Right hindlimb (tissue), 1 donor: ENCODE measurements at regions not wholly inside any gene's neighbourhood (a gene's known extent, or its start where the extent isn't known, plus 50 kb on each side); places are given as distances from the start of the nearest gene placed in this dataset.

ENCODE experiments used
- DNase-seq: peaks from one replicate; pipeline ENCODE4 v3.0.0-alpha.2; 2018

DNA sequence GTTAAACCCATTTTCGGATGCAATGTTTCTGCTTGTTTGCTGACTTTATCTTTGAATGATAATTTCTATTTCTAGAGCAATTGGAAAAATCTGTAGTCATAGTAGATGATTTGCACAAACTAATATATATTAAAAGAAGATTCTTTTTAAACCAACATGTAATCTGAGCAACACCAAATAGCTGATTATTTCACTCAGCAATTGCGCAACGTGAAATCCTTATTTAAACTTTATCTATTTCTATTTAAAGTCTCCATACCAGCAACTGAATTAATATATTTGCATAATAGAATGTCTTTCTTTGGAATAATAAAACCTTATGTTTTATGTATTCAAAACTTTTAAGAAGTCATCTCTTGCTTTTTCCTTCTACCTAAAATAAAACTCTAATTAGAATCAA, 1132.4 kb downstream of the FLRT2 start:
- DNase-seq = no peak

DNA sequence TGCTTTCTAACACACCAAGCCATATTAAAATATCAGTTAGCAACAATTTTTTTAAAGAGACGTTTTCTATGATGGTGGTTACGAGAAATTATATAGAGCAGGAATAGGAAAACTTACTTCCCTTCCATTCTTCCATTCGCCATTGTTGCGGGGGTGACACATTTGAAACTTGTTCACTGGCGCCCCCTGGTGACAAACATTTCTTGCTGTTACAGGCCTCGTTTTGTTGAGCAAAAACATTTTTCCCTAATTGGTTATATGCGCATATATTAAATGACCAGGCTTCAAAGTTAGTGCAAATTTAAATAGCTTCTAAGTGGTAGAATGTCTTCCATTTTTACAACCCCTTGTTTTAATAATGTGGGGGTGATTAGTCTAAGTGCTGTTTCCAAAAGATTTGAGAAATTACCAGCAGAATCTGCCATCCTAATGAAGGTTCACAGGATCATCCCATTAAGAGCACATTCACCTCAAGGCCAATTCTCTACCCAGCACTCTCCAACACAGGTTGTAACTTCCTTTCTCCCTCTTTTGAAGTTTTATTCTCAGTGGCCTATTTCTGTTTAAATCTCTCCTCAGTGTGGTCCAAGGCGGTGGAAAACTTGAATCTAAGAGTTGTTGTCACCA, 1124.7 kb downstream of the FLRT2 start:
- no peak for DNase-seq

GRCh38 chr14:86652526-86652925, 1122.6 kb downstream of the FLRT2 start:
- no peak for DNase-seq

- DNase-seq = no peak
Measured at GRCh38 chr14:86646696-86647690, 1117.0 kb downstream of the FLRT2 start.

DNA sequence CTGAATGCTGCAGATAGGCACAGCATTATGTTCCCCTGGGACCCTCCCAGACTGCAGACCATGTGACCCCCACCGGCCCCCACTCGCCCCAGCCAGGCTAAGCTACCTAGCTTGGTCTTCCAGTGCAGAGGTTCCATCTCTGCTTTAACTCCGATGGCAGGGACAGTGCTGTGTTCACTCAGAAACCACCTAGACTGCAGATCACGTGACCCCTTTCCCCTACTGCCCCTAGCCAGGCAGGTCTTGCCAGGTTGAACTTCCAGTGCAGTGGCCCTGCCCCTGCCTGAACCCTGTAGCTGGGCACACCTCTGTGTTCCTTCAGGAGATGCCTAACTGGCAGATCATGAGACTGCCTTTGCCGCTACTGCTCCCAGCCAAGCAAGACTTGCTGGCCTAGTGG, 1116.2 kb downstream of the FLRT2 start:
- no peak for DNase-seq

DNA sequence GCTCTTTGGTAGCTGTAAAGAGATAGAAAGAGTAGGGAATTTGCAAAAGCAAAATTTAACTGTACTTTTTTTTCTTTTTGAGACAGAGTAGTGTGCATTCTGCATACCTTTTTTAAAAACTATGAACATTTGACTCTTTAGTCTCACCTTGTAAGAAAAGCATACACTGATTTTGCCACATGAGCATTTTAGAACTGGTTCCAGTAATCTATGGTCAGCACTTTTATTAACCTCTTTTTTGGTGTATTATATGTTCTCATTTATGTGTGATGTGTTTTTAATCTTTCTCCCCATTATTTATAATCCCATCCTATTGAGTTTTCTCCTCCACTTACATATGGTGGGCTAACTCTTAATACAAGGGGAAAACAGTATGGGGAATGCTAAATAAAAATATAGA, 1111.4 kb downstream of the FLRT2 start:
- DNase-seq = no peak

GRCh38 chr14:86640288-86640687, 1110.3 kb downstream of the FLRT2 start:
- DNase-seq = no peak

DNA sequence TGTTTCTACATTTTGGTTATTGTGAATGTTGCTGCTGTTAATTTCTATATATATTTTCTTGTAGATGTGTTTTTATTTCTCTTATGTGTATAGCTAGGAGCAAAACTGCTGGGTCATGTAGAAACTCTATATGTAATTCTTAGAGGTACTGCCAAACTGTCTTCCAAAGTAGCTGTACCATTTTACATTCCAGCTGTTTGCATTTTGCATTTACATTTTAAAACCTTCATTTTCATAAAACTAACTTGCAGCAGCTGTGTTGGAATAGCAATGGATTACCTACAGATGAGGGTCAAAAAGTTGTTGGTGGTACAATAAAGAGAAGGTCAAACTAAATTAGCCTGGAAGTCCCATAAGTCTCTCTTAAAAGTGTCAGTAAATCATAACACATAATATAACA, 1109.7 kb downstream of the FLRT2 start:
- DNase-seq = no peak

DNA sequence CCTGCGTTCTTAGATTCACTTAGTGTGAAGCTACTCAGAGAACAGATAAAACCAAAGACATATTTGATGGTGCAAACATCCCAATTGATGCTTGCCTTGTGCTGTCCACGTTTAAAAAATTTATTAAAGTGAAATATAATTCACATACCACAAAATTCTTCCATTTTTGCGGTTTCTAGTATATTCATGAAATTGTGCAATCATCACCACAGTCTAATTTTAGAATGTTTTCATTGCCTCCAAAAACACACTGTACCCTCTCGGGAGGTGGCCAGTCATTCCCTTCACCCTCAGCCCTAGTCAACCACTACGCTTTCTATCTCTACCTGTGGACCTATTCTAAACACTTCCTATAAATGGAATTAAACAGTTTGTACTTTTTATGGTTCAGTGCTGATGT, 1109.2 kb downstream of the FLRT2 start:
- no peak for DNase-seq

DNA sequence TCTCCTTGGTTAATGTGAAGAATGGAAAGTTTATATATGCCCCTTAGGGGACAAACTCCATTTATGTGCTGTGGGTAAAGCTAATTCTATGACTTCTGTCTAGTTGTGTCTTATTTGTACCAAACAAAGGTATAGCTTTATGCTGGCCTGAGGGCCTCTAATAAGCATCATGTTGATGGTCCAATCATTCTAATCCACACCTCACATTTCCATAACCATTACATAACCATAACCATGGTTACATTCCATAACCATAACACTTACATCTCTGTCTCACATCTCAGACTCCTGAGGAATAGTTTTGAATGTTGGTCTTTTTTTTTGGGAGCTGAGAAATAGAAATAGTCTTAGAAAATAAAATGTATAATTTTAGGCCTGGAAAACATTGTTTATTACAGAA, 1097.1 kb downstream of the FLRT2 start:
- DNase-seq = no peak

GRCh38 chr14:86626530-86626929, 1096.6 kb downstream of the FLRT2 start:
- no peak for DNase-seq

DNA sequence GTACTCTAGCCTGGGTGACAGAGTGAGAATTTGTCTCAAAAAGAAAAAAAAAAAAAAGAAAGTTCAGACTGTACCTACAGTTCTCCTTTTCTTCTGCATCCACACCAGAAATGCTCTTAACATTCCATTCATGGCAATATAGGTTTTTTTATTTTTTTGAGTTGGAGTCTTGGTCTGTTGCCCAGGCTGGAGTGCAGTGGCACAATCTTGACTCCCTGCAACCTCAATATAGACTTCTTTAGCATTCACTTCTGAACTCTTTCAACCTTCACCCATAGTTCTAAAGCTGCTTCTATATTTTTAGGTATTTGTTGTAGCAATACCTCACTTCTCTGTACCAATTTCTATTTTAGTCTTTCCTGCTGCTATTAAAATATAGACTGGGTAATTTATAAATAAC, 1095.7 kb downstream of the FLRT2 start:
- no peak for DNase-seq

DNA sequence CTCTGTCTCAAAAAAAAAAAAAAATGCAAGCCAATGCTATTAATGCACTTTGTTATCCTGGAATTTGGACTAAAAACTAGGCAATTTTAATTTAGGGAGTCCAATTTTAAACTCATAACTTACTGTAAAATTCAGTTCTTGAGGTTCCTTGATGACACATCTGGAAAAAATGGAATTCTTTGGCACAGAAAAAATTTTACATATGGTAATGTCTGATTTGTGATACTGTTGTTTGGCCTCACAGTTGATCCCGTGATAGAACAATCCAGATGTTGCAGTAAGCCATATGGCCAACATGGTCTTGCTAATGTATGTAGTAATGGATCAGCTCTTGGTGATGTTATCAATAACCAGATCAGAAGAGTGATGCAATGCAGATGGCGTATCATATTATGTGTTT, 1089.8 kb downstream of the FLRT2 start:
- DNase-seq = no peak

GRCh38 chr14:86613786-86614185, 1083.8 kb downstream of the FLRT2 start:
- no peak for DNase-seq

DNA sequence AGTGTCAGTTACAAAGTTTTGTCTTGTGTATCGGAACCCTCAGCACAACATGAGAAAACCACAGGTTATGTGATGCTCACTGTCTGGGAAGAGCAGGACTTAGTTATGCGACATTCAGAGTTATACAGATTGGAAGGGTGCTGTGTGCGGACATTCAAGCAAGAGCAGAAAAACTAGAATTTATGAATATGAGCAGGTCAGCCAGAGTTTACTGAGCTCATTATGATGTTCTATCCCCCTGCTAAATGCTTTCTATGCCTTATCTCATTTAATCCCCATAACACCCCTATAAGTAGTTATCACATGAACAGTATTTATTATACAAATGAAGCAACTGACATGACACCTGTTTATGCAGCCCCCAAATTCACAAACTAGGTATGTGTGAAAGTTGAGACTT, 1083.2 kb downstream of the FLRT2 start:
- no peak for DNase-seq

GRCh38 chr14:86604561-86604960, 1074.6 kb downstream of the FLRT2 start:
- no peak for DNase-seq

DNA sequence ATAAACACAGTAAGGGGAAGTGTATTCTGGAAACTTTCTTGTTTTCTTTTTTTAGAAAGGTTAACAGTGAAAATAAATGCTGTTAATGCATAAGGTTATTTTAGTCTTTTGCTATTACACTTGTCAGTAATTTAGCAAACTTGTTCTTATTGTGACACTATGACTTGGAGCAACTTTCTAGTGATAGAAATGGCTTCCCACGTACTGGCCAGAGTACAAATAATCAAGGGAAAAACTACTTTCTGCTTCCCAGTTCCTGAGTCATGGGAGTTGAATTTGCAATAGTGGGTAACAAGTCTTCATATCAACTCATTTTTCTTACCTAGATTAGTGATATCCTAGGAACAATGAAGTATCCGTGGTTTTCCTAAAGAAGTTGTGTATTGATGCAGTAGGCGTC, 1072.3 kb downstream of the FLRT2 start:
- no peak for DNase-seq

- DNase-seq = no peak
Measured at GRCh38 chr14:86601813-86602212, 1071.9 kb downstream of the FLRT2 start.

- DNase-seq = no peak
Measured at GRCh38 chr14:86597279-86597678, 1067.3 kb downstream of the FLRT2 start.

GRCh38 chr14:86596024-86596423, 1066.1 kb downstream of the FLRT2 start:
- DNase-seq = no peak

DNA sequence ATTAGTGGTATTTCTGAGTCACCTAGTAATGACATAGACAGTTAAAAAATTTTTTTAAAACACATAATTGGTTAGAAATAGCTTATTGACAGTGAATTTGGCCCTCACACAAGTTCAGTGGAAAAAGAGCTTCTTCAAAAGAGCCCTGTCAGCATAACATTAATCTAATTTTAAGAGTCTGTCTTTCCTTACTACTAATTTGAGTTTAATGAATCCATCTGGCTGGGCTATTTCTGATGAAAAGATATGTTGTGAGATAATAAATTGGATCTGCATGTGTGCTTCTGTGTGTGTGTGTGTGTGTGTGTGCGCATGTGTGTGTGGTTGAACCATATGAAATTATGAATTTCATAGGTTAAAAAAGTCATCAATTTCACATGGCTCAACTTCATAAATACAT, 1045.2 kb downstream of the FLRT2 start:
- DNase-seq = no peak

DNA sequence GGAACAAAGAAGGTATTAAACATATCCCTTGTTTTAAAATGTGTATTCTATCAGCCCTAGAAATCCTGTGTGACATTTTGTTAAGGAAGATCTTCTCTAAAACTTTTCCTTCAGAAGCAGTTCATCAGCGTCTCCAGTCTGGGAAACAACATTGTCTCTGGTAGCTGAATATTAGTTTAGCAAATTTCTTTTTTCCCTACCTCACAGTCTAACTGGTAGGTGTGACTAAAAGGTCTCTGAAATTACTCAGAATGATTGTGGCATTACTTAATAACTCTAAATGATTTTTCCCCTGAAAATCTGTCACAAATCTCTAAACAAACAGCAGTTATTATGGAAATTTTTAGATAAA, 1044.8 kb downstream of the FLRT2 start:
- DNase-seq = no peak

DNA sequence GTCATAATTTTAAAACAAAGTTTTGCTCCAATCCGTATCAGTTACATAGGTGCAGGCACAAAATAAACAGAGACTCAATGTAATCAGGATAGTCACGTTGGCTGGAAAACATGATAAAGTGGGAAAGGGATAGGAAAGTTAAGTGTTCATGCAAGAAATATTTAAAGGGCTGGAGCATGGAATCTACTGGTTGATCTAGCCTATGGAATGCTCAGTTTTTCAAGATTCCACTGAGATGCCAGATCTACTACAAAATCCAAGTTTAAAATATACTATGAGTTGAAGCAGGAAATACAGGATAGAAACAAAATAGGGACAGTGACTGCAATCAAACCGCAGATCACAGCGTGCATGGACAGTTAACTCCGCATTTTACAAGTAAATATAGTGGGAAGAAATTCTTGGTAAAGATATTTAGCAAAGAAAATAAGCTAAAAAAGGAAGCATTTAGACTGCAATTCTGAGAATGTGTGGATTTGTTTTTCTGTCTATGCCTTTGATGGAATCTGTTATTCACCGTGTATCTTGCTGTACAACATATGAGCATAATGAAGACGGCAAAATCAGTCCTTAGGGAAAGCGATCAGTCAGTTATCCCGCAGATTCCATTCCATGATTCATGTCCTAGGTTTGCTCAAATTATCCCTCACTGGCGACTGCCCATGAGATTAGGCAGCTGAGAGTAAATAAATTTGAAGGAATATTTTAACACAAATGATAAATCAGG, 1044.3 kb downstream of the FLRT2 start:
- no peak for DNase-seq

DNA sequence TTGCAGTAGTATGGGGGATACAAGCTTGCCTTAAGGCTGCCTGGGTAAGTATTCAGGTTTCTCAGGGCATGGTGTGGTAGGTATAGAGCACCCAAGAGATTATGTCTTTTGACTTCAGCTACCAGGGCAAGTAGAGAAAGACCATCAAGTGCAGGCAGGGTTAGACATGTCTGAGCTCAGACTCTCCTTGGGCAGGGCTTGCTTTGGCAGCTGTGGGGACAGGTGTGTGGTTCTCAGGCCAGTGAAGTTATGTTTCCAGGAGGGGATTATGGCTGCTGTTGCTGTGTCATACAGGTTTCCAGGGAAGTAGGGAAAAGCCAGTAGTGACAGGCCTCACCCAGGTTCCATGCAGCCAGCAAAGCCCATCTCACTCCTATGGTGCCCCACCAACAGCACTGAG, 1040.4 kb downstream of the FLRT2 start:
- no peak for DNase-seq
